ENCODE measurements at regions not wholly inside any gene's neighbourhood (a gene's known extent, or its start where the extent isn't known, plus 50 kb on each side); places are given as distances from the start of the nearest gene placed in this dataset.

DNA sequence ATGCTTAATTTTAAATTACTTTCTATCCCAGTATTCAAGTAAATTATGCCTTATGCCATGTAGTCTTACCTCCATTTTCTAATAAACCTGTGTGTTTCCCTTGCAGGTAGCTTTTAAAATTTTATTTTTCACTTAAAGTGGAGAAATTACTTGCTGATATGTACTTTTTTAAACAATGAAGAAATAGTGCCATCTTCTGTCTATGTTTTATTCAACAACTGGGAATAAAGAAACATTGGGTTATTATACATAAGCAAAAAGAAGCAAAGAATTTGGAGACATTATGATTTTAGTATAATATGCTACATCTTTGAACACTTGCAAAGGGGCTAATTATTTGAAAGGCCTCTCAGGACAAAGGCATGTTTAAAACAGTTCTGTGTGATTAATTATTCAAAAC is 1912.9 kb downstream of the MRPL39 start:
- Histone ChIP-seq H3K9ac (ENCODE audit: low read depth in 1 of 2, low read length in 2 of 2) (no peak overlapping the region), H3K4me3 (ENCODE audit: low read length in 2 of 2) (no peak overlapping the region), H3K4me1 (ENCODE audit: control insufficient read depth in 2 of 2, insufficient read depth in 2 of 2, low read length in 2 of 2) (no peaks in the 10 kb centered on the region)

DNA sequence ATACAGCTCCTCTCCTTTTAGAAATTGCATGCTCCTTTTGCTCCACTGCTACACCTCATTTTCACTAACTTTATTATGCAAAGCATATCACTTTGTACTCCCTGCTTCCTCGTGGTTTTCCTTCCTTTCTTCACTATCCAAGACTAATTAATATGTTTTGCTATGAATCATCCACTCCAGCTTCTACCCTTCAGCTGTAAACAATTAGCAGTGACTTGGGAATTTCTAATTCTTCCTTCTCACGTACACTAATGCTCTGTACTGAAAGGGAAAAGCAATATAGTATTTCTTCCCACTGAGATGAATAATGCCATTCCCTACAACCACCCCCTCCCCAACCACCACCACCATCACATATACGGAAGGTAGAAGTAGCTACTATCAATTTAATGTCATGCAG is 1917.0 kb downstream of the MRPL39 start:
- Histone ChIP-seq H3K36me3 (ENCODE audit: control insufficient read depth in 2 of 2, insufficient read depth in 2 of 2, low read length in 2 of 2) (no peaks in the 10 kb centered on the region), H3K4me1 (ENCODE audit: control insufficient read depth in 2 of 2, insufficient read depth in 2 of 2, low read length in 2 of 2) (no peaks in the 10 kb centered on the region), H3K9me3 (ENCODE audit: control insufficient read depth in 2 of 2, low read length in 2 of 2) (no peaks in the 10 kb centered on the region), H3K4me3 (ENCODE audit: low read length in 2 of 2) (no peak overlapping the region), H3K27me3 (ENCODE audit: control insufficient read depth in 2 of 2, insufficient read depth in 2 of 2, low read length in 2 of 2) (no peaks in the 10 kb centered on the region), H3K9ac (ENCODE audit: low read depth in 1 of 2, low read length in 2 of 2) (no peak overlapping the region), H3K27ac (ENCODE audit: low read depth in 2 of 2, low read length in 2 of 2) (no peak overlapping the region)

More for the DNA sequence above, 1912.9 kb downstream of the MRPL39 start:
- Histone ChIP-seq H3K27me3 (ENCODE audit: control insufficient read depth in 2 of 2, insufficient read depth in 2 of 2, low read length in 2 of 2) (no peaks in the 10 kb centered on the region), H3K9me3 (ENCODE audit: control insufficient read depth in 2 of 2, low read length in 2 of 2) (no peaks in the 10 kb centered on the region), H3K27ac (ENCODE audit: low read depth in 2 of 2, low read length in 2 of 2) (no peak overlapping the region), H3K36me3 (ENCODE audit: control insufficient read depth in 2 of 2, insufficient read depth in 2 of 2, low read length in 2 of 2) (no peaks in the 10 kb centered on the region)

DNA sequence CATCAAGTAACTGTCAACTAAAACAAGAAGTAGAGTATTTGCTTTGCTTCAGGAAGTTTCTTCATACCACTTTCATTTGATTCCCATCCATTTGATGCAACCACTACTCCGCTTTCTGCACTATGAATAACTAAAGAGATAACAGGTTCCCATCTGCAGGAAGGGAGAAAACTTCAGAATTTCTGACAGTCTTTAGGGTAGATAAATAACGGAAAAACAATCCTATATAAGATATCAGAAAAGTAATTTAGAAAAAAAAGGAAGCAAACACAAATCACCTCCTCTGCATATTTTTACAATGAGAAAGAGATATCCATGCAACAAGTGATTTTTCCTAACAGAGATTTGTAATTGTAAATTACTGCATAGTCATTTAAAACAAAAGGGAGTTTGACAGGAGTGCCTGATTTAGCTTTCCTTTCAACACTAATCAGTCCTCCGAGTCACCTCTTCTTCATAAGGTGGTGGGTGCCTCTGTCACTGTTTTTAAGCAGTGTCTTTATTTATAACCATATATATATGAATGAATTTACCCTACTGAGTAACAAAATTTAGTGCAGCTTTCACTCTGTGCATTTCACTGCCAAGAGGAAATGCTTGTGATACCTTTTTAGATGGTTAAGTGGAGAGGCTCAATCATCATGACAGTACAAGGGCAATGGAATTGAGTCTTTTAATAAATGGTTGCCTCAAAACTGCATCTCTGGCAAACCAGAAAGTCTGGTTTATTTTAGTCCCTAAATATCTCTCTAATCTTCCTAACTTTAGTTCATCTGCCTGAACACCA is 1920.4 kb downstream of the MRPL39 start:
- H3K9ac ChIP-seq (ENCODE audit: low read depth in 1 of 2, low read length in 2 of 2), result no peak overlapping the region
- no peak overlapping the region for H3K4me3 ChIP-seq (ENCODE audit: low read length in 2 of 2)
- H3K27ac ChIP-seq (ENCODE audit: low read depth in 2 of 2, low read length in 2 of 2), result no peak overlapping the region
- H3K9me3 ChIP-seq (ENCODE audit: control insufficient read depth in 2 of 2, low read length in 2 of 2), result no peaks in the 10 kb centered on the region
- no peaks in the 10 kb centered on the region for H3K4me1 ChIP-seq (ENCODE audit: control insufficient read depth in 2 of 2, insufficient read depth in 2 of 2, low read length in 2 of 2)
- H3K27me3 ChIP-seq (ENCODE audit: control insufficient read depth in 2 of 2, insufficient read depth in 2 of 2, low read length in 2 of 2), result no peaks in the 10 kb centered on the region
- H3K36me3 ChIP-seq (ENCODE audit: control insufficient read depth in 2 of 2, insufficient read depth in 2 of 2, low read length in 2 of 2), result no peaks in the 10 kb centered on the region

DNA sequence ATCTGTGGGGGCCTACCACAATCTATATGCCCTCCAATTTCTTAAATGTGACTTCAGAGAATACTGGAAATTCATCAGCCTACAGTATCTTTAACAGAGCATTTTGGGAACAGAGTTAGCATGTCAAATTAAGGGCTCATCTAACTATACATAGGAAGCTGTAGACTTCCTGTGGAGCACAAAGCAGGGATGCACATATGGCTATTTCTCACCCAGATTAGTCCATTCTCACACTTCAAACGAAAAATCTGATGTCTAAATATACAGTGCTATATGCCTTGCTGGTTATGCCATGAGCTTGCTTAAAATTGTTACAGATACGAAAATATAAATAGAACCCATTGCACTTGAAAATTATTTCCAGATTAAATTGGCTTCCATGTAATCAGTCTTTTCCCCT is 1922.8 kb downstream of the MRPL39 start:
- Histone ChIP-seq H3K27ac (ENCODE audit: low read depth in 2 of 2, low read length in 2 of 2) (no peak overlapping the region), H3K9ac (ENCODE audit: low read depth in 1 of 2, low read length in 2 of 2) (no peak overlapping the region), H3K36me3 (ENCODE audit: control insufficient read depth in 2 of 2, insufficient read depth in 2 of 2, low read length in 2 of 2) (no peaks in the 10 kb centered on the region), H3K27me3 (ENCODE audit: control insufficient read depth in 2 of 2, insufficient read depth in 2 of 2, low read length in 2 of 2) (no peaks in the 10 kb centered on the region), H3K9me3 (ENCODE audit: control insufficient read depth in 2 of 2, low read length in 2 of 2) (no peaks in the 10 kb centered on the region), H3K4me1 (ENCODE audit: control insufficient read depth in 2 of 2, insufficient read depth in 2 of 2, low read length in 2 of 2) (no peaks in the 10 kb centered on the region), H3K4me3 (ENCODE audit: low read length in 2 of 2) (no peak overlapping the region)

DNA sequence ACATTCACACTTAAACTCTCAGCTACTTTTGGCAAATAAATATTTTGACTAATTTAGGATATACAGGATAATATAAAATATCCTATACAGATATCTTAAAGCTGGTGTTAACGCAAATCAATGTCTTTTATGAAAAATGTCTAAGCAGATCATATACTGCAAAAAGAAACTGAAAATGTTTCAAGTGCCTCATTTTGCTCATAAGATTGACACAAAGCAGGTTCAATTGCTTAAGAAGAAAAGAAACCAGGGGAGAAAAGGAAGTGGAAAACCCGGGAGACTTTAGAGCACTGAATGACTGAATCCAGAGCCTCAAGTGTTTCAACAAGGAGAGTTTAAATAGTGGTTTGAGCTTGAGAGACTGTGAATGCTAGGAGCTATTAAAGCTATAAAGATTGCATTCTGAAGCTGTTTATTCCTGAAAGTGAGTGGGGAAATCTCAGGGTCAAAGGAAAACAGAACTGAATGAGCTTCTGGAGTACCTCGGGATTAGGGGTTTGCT is 1943.0 kb downstream of the MRPL39 start:
- Histone ChIP-seq H3K27ac (ENCODE audit: low read depth in 2 of 2, low read length in 2 of 2) (no peak overlapping the region), H3K27me3 (ENCODE audit: control insufficient read depth in 2 of 2, insufficient read depth in 2 of 2, low read length in 2 of 2) (no peaks in the 10 kb centered on the region), H3K4me3 (ENCODE audit: low read length in 2 of 2) (no peak overlapping the region), H3K9me3 (ENCODE audit: control insufficient read depth in 2 of 2, low read length in 2 of 2) (peaks cover 0 to 2% of the 10 kb centered on the region in 2 donors), H3K9ac (ENCODE audit: low read depth in 1 of 2, low read length in 2 of 2) (no peak overlapping the region), H3K4me1 (ENCODE audit: control insufficient read depth in 2 of 2, insufficient read depth in 2 of 2, low read length in 2 of 2) (no peaks in the 10 kb centered on the region), H3K36me3 (ENCODE audit: control insufficient read depth in 2 of 2, insufficient read depth in 2 of 2, low read length in 2 of 2) (no peaks in the 10 kb centered on the region)

DNA sequence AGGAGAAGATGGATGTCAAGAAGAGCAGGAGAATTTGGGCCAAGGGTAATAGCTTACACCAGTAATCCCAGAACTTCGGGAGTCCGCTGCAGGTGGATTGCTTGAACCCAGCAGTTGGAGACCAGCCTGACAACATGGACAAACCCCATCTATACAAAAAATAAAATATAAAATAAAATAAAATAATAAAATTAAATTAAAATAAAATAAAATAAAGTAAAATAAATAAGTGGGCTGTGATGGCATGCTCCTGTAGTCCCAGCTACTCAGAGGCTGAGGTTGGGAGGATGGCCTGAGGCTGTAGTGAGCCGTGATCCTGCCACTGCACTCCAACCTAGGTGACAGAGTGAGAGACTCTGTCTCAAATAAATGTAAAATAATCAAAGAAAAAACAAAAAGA is 1946.7 kb downstream of the MRPL39 start:
- Histone ChIP-seq H3K27me3 (ENCODE audit: control insufficient read depth in 2 of 2, insufficient read depth in 2 of 2, low read length in 2 of 2) (no peaks in the 10 kb centered on the region), H3K4me3 (ENCODE audit: low read length in 2 of 2) (no peak overlapping the region), H3K9ac (ENCODE audit: low read depth in 1 of 2, low read length in 2 of 2) (no peak overlapping the region), H3K36me3 (ENCODE audit: control insufficient read depth in 2 of 2, insufficient read depth in 2 of 2, low read length in 2 of 2) (no peaks in the 10 kb centered on the region), H3K4me1 (ENCODE audit: control insufficient read depth in 2 of 2, insufficient read depth in 2 of 2, low read length in 2 of 2) (no peaks in the 10 kb centered on the region), H3K9me3 (ENCODE audit: control insufficient read depth in 2 of 2, low read length in 2 of 2) (no peaks in the 10 kb centered on the region), H3K27ac (ENCODE audit: low read depth in 2 of 2, low read length in 2 of 2) (no peak overlapping the region)

DNA sequence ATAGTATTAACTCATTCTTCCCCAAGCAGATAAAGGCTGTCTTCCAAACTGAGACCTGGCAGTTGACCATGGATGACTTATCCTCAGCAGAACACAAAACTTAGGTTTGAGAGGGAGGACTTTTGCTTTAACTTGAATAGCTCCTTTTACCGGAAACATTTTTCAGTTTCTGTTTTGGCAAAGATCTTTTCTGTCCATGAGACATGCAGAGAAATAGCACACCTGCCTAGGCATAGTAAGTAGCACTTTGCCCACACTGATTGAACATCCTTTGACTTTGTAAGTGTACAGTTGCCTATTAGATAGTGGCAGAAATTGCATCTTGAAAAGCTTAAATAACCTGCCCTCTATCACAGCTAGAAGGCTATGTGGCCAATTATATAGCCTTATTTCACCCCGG is 1962.5 kb downstream of the MRPL39 start:
- Histone ChIP-seq H3K27me3 (ENCODE audit: control insufficient read depth in 2 of 2, insufficient read depth in 2 of 2, low read length in 2 of 2) (no peaks in the 10 kb centered on the region), H3K4me1 (ENCODE audit: control insufficient read depth in 2 of 2, insufficient read depth in 2 of 2, low read length in 2 of 2) (no peaks in the 10 kb centered on the region), H3K9ac (ENCODE audit: low read depth in 1 of 2, low read length in 2 of 2) (no peak overlapping the region), H3K4me3 (ENCODE audit: low read length in 2 of 2) (no peak overlapping the region), H3K36me3 (ENCODE audit: control insufficient read depth in 2 of 2, insufficient read depth in 2 of 2, low read length in 2 of 2) (no peaks in the 10 kb centered on the region), H3K27ac (ENCODE audit: low read depth in 2 of 2, low read length in 2 of 2) (no peak overlapping the region), H3K9me3 (ENCODE audit: control insufficient read depth in 2 of 2, low read length in 2 of 2) (peaks cover 0 to 2% of the 10 kb centered on the region in 2 donors)

DNA sequence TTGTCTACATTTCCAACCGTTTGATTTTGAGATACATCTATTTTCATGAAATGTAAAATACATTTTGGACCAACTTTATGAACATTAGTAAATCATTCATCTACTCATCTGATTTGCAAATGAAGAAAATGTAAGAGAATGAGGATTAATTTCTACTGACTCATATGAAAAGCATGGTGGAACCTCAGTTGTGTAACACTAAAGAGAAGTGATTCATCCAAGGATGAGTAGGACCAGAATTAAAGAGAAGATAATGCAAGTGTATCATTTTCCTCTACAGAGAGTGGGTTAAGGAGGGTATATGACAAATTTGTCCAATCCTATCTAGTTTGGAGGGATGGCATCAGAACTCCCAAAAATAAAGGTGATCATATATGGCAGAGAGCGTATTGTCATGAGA is 1967.6 kb downstream of the MRPL39 start:
- Histone ChIP-seq H3K9me3 (ENCODE audit: control insufficient read depth in 2 of 2, low read length in 2 of 2) (no peaks in the 10 kb centered on the region), H3K27me3 (ENCODE audit: control insufficient read depth in 2 of 2, insufficient read depth in 2 of 2, low read length in 2 of 2) (no peaks in the 10 kb centered on the region), H3K4me1 (ENCODE audit: control insufficient read depth in 2 of 2, insufficient read depth in 2 of 2, low read length in 2 of 2) (no peaks in the 10 kb centered on the region), H3K9ac (ENCODE audit: low read depth in 1 of 2, low read length in 2 of 2) (no peak overlapping the region), H3K27ac (ENCODE audit: low read depth in 2 of 2, low read length in 2 of 2) (no peak overlapping the region), H3K36me3 (ENCODE audit: control insufficient read depth in 2 of 2, insufficient read depth in 2 of 2, low read length in 2 of 2) (no peaks in the 10 kb centered on the region), H3K4me3 (ENCODE audit: low read length in 2 of 2) (no peak overlapping the region)

DNA sequence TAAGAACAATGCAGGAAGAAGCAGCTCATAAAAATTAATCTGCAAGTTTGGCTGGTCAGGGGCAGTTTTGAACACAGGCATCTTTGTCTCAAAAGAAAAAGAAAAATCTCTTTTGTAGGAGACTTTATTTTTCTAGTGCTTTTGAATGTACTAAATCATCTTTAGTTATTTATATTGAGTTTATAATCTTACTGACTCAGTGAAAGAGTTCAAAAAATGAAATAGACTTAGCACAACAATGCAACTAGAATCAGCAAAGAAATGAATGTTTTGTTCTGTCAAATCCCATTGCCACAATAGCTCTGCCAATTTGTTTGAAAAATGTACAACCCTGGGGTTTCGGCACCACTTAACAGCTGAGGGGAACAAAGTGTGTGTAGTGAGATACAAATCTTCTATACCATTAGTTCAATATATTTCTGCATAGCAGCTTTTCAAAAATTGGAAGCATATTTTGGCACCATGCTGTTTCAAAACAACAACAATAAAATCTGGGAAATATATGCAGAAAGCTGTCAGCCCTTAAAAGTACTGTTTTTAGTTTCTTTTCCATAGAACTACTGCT is 1969.1 kb downstream of the MRPL39 start:
- H3K9ac ChIP-seq (ENCODE audit: low read depth in 1 of 2, low read length in 2 of 2), result no peak overlapping the region
- no peaks in the 10 kb centered on the region for H3K4me1 ChIP-seq (ENCODE audit: control insufficient read depth in 2 of 2, insufficient read depth in 2 of 2, low read length in 2 of 2)
- H3K27me3 ChIP-seq (ENCODE audit: control insufficient read depth in 2 of 2, insufficient read depth in 2 of 2, low read length in 2 of 2), result no peaks in the 10 kb centered on the region
- H3K4me3 ChIP-seq (ENCODE audit: low read length in 2 of 2), result no peak overlapping the region
- H3K27ac ChIP-seq (ENCODE audit: low read depth in 2 of 2, low read length in 2 of 2), result no peak overlapping the region
- no peaks in the 10 kb centered on the region for H3K9me3 ChIP-seq (ENCODE audit: control insufficient read depth in 2 of 2, low read length in 2 of 2)
- no peaks in the 10 kb centered on the region for H3K36me3 ChIP-seq (ENCODE audit: control insufficient read depth in 2 of 2, insufficient read depth in 2 of 2, low read length in 2 of 2)

DNA sequence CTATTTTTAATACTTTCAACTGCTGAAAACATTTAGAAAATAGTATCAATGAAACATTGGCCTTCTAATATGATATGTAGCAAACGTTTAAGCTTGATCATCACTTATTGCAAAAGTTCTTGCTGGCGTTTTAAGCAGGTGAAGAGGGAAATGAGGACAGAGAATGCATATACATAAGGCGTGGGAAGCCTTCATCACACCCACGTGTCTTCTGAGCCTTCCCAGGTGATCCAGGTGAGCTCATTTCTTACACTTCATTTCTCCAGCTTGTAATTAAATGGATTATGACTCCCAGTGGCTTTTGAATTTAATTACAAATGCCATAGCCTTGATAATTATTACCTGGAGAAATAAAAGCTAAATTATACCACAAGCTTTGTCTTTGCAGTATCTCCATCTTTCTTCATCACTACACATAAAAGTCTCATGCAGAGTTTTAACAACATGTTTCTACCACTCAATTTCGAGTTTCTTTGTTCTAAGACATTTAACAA is 1973.8 kb downstream of the MRPL39 start:
- Histone ChIP-seq H3K27me3 (ENCODE audit: control insufficient read depth in 2 of 2, insufficient read depth in 2 of 2, low read length in 2 of 2) (no peaks in the 10 kb centered on the region), H3K9ac (ENCODE audit: low read depth in 1 of 2, low read length in 2 of 2) (no peak overlapping the region), H3K4me3 (ENCODE audit: low read length in 2 of 2) (no peak overlapping the region), H3K9me3 (ENCODE audit: control insufficient read depth in 2 of 2, low read length in 2 of 2) (no peaks in the 10 kb centered on the region), H3K4me1 (ENCODE audit: control insufficient read depth in 2 of 2, insufficient read depth in 2 of 2, low read length in 2 of 2) (no peaks in the 10 kb centered on the region), H3K27ac (ENCODE audit: low read depth in 2 of 2, low read length in 2 of 2) (no peak overlapping the region), H3K36me3 (ENCODE audit: control insufficient read depth in 2 of 2, insufficient read depth in 2 of 2, low read length in 2 of 2) (no peaks in the 10 kb centered on the region)
